GM12891 (cell line): ENCODE measurements at regions not wholly inside any gene's neighbourhood (a gene's known extent, or its start where the extent isn't known, plus 50 kb on each side); places are given as distances from the start of the nearest gene placed in this dataset.

Experiments used
- POLR2A ChIP-seq: IDR thresholded peaks from 2 replicates; pipeline ENCODE4 v1.6.1; 2011; ENCODE audit warnings: low read depth, low read length, control low read depth
- POLR2AphosphoS5 ChIP-seq: IDR thresholded peaks from 2 replicates; pipeline ENCODE4 v1.6.1; 2011; ENCODE audit warnings: low read depth, low read length, control low read depth
- POU2F2 ChIP-seq: IDR thresholded peaks from 2 replicates; pipeline ENCODE4 v1.6.1; 2011; ENCODE audit warnings: low read depth, mild to moderate bottlenecking, control low read depth, low read length, moderate library complexity
- SPI1 ChIP-seq: IDR thresholded peaks from 2 replicates; pipeline ENCODE4 v1.6.1; 2011; ENCODE audit warnings: low read depth, low read length, control low read depth
- TAF1 ChIP-seq: IDR thresholded peaks from 2 replicates; pipeline ENCODE4 v1.6.1; 2011; ENCODE audit warnings: low read depth, low read length, control low read depth

- no peak for TF ChIP-seq TAF1
- no peak for TF ChIP-seq POLR2A
- no peak for TF ChIP-seq POLR2AphosphoS5
- TF ChIP-seq SPI1, result no peak
- TF ChIP-seq POU2F2, result no peak
These were observed 175.5 kb downstream of the ANXA1 start for GRCh38 chr9:73327149-73327548.
